DND-41 (cell line): ENCODE measurements at regions not wholly inside any gene's neighbourhood (a gene's known extent, or its start where the extent isn't known, plus 50 kb on each side); places are given as distances from the start of the nearest gene placed in this dataset.

ENCODE experiments used
- EZH2 ChIP-seq: IDR thresholded peaks from 3 replicates; pipeline ENCODE4 v1.6.1; 2012; ENCODE audit warnings: borderline replicate concordance, low read depth, mild to moderate bottlenecking, moderate library complexity, low read length, inconsistent platforms; ENCODE audit not compliant: severe bottlenecking
- TF ChIP-seq, protein P1 (sequence below): IDR thresholded peaks from 2 replicates; pipeline ENCODE4 v1.5.1; 2012; ENCODE audit warnings: borderline replicate concordance, low read length, moderate library complexity, mild to moderate bottlenecking; ENCODE audit not compliant: poor library complexity, severe bottlenecking; ENCODE audit errors: extremely low read depth

DNA sequence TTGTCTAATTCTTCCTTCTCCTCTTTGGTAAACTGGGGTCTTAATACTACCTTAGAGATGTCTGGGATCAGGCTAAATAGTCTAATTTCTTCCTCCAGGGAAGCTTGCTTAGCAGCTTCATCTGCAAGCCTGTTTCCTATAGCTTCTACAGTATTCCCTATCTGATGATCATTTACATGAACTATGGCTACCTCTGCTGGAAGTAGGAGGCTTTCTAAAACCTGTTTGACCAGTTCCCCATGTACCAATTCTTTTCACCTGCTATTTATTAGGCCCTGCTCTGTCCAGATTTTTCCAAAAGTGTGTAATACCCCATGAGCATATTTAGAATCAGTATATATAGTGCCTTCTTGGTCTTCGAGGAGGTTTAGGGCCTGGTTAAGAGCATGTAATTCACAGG, 619.8 kb downstream of the HINT1 start:
- TF ChIP-seq, protein P1, sequence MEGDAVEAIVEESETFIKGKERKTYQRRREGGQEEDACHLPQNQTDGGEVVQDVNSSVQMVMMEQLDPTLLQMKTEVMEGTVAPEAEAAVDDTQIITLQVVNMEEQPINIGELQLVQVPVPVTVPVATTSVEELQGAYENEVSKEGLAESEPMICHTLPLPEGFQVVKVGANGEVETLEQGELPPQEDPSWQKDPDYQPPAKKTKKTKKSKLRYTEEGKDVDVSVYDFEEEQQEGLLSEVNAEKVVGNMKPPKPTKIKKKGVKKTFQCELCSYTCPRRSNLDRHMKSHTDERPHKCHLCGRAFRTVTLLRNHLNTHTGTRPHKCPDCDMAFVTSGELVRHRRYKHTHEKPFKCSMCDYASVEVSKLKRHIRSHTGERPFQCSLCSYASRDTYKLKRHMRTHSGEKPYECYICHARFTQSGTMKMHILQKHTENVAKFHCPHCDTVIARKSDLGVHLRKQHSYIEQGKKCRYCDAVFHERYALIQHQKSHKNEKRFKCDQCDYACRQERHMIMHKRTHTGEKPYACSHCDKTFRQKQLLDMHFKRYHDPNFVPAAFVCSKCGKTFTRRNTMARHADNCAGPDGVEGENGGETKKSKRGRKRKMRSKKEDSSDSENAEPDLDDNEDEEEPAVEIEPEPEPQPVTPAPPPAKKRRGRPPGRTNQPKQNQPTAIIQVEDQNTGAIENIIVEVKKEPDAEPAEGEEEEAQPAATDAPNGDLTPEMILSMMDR, result no peak
- TF ChIP-seq EZH2, result no peak
